K562 (cell line): ENCODE measurements at regions not wholly inside any gene's neighbourhood (a gene's known extent, or its start where the extent isn't known, plus 50 kb on each side); places are given as distances from the start of the nearest gene placed in this dataset.

Experiments
- ATAC-seq: fragments of 200-7000 bp; cut with Tn5 transposase; 3 replicates; pipeline ENCODE4 v1.9.1; 2020; ENCODE audit warnings: moderate library complexity
- BruUV-seq: library from RNA; stranded (reverse); fragments of 400-500 nt; replicated peaks from 2 replicates; lab custom pipeline; 2021; lab: Mats Ljungman, UMichigan
- CTCF ChIA-PET: fragments of 300-600 bp; formaldehyde crosslinking; extraction: SDS; loops from one replicate; lab custom pipeline; 2021; ENCODE audit warnings: low intra/inter-chr PET ratio; lab: Yijun Ruan, JAX
- POLR2A ChIA-PET: fragments of 300-600, 350-650 bp; sonication (Branson Sonifier 250); formaldehyde crosslinking; extraction: SDS; loops from one replicate; lab custom pipeline; 2021; ENCODE audit warnings: antibody characterized with exemption, inconsistent platforms; lab: Yijun Ruan, JAX
- DNase-seq, 4 experiments: peaks; one replicate each; pipeline versions ENCODE4 v3.0.0 to v3.0.0-alpha.2; 2011 to 2018; ENCODE audit warnings: low spot score in 3 of 4, mixed read lengths in 3 of 4; ENCODE audit errors: extremely low read depth in 1 of 4
- FAIRE-seq: peaks from 2 replicates; lab custom pipeline; 2011; peaks lifted over from hg19 to GRCh38; lab: Jason Lieb, UNC
- H2AFZ ChIP-seq: 2 replicates; pipeline ENCODE4 v1.6.0; 2011; ENCODE audit warnings: low read depth, low read length, control low read depth, inconsistent platforms
- H3K27ac ChIP-seq: fragments of 200-600 bp; 3 replicates; pipeline ENCODE4 v1.8.0; 2011; ENCODE audit warnings: low read depth, mild to moderate bottlenecking, control low read depth, inconsistent platforms, low read length, moderate library complexity, mixed read lengths; ENCODE audit errors: extremely low read depth
- H3K27me3 ChIP-seq, 2 experiments: fragments of 300-600 bp in 1 of 2; 2 replicates in 1 of 2; 3 replicates in 1 of 2; pipeline versions ENCODE4 v1.6.0 to v1.8.0; 2011; ENCODE audit warnings: inconsistent platforms in 2 of 2, low read length in 2 of 2, mild to moderate bottlenecking in 1 of 2, mixed read lengths in 1 of 2, moderate library complexity in 1 of 2; ENCODE audit not compliant: control insufficient read depth in 2 of 2, insufficient read depth in 2 of 2
- H3K36me3 ChIP-seq: fragments of 300-600 bp; 3 replicates; pipeline ENCODE4 v1.8.0; 2011; ENCODE audit warnings: mild to moderate bottlenecking, low read length, inconsistent platforms; ENCODE audit not compliant: control insufficient read depth, insufficient read depth
- H3K4me1 ChIP-seq, 2 experiments: fragments of 200-600 bp in 1 of 2; replicated peaks in 1 of 2; 2 replicates in 1 of 2; 3 replicates in 1 of 2; pipeline versions ENCODE4 v1.5.1 to v1.8.0; 2011; ENCODE audit warnings: inconsistent platforms in 2 of 2, low read length in 2 of 2, mild to moderate bottlenecking in 1 of 2, mixed read lengths in 1 of 2, moderate library complexity in 1 of 2; ENCODE audit not compliant: control insufficient read depth in 2 of 2, insufficient read depth in 2 of 2
- H3K4me2 ChIP-seq: 2 replicates; pipeline ENCODE4 v1.6.1; 2011; ENCODE audit warnings: low read length, control low read depth, inconsistent platforms, mixed read lengths; ENCODE audit not compliant: insufficient read depth
- H3K4me3 ChIP-seq: fragments of 200-600 bp; sonication (generic), shearing (Covaris generic); 2 replicates; pipeline ENCODE4 v1.5.1; 2016; ENCODE audit warnings: control low read depth, inconsistent platforms
- H3K79me2 ChIP-seq: fragments of 200-600 bp; 3 replicates; pipeline ENCODE4 v1.8.0; 2011; ENCODE audit warnings: low read length, inconsistent platforms; ENCODE audit not compliant: control insufficient read depth, insufficient read depth
- H3K9ac ChIP-seq, 2 experiments: 2 replicates each; pipeline versions ENCODE4 v1.6.0 to v1.6.1; 2011; ENCODE audit warnings: low read depth in 2 of 2, low read length in 2 of 2, control low read depth in 1 of 2, inconsistent platforms in 1 of 2, mild to moderate bottlenecking in 1 of 2, mixed read lengths in 1 of 2; ENCODE audit not compliant: insufficient read depth in 1 of 2
- H3K9me1 ChIP-seq: one replicate; pipeline ENCODE4 v1.6.0; 2011; ENCODE audit warnings: inconsistent platforms, mild to moderate bottlenecking, low read length, moderate library complexity; ENCODE audit not compliant: control insufficient read depth, insufficient read depth
- H3K9me3 ChIP-seq: replicated peaks from 2 replicates; pipeline ENCODE4 v1.5.1; 2011; ENCODE audit warnings: low read depth, low read length, inconsistent platforms; ENCODE audit not compliant: control insufficient read depth, insufficient read depth
- H4K20me1 ChIP-seq: replicated peaks from 2 replicates; pipeline ENCODE4 v1.6.1; 2011; ENCODE audit warnings: low read length, inconsistent platforms, mixed read lengths; ENCODE audit not compliant: control insufficient read depth, insufficient read depth
- DACH1 ChIP-seq: fragments of 450-650 bp; IDR thresholded peaks from 2 replicates; pipeline ENCODE4 v1.6.1; 2018; ENCODE audit not compliant: partially characterized antibody
- RBM39 ChIP-seq: fragments of 200-400 bp; formaldehyde crosslinking; optimal IDR thresholded peaks from 2 replicates; pipeline ENCODE3; 2018; ENCODE audit warnings: low read depth, low read length
- SRSF1 ChIP-seq: fragments of 200-400 bp; formaldehyde crosslinking; IDR thresholded peaks from 2 replicates; pipeline ENCODE4 v1.6.1; 2017; ENCODE audit warnings: mild to moderate bottlenecking, low read depth, low read length, moderate library complexity
- ZNF175 ChIP-seq: fragments of 200-800 bp; sonication (Bioruptor generic); IDR thresholded peaks from 2 replicates; pipeline ENCODE4 v1.6.1; 2016; ENCODE audit warnings: low read depth, mild to moderate bottlenecking, missing genetic modification characterization, missing compliant biosample characterization
- WGBS: fragments of 100-300 bp; shearing (Covaris generic); methylation state at CpG from one replicate; pipeline ENCODE4 v1.1.6; 2016; ENCODE audit warnings: low coverage, mixed read lengths; ENCODE audit not compliant: insufficient coverage; ENCODE audit errors: missing lambda C conversion rate; 5-methylcytosine and 5-hydroxymethylcytosine counted together
- in situ Hi-C: fragments of 300-500 bp; cut with MboI; formaldehyde crosslinking; loops from 4 replicates; pipeline ENCODE4 v1.15.0; 2018; ENCODE audit warnings: inconsistent platforms, mixed read lengths
- intact Hi-C: fragments of 100-400 bp; cut with micrococcal nuclease; formaldehyde crosslinking; loops from 2 replicates; pipeline ENCODE4 v1.14.2; 2022

DNA sequence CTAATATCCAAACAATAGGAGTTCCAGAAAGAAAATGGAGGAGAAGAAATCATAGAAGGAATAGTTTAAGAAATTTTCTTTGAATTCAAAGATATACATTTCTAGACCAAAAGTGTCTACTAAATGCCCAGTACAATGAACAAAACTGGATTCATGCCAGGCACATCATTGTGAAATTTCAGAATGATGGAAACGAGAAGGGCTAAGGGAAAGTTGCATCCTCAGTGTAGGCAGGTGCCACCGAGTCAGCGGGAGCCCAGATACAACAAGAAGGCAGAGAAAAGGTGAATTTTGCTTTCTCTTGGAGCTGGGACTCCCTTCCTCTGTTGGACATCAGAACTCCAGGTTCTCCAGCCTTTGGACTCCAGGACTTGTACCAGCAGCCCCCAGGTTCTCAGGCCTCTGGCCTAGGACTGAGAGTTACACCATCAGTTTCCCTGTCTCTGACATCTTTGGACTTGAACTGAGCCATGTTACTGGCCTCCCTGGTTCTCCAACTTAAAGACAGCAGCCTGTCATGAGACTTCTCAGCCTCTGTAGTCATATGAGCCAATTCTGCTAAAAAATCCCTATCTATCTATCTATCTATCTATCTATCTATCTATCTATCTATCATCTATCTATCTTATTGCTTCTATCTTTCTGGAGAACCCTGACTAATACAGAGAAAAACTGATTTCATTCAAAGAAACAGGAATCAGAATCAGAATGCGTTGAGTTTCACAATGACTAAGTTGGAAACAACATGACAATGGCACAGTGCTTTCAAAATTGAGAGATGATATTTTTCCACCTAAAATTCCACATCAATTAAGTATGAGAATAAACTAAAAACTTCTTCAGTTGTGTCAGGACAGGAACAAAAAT is 207.7 kb downstream of the FAM43A start:
- in situ Hi-C loops = no loop called here
- Histone ChIP-seq H3K9ac (no peak overlapping the region), H3K9me3 (no peaks in the 10 kb centered on the region), H3K4me2 (no peak overlapping the region), H3K79me2 (no peaks in the 10 kb centered on the region), H4K20me1 (no peaks in the 10 kb centered on the region), H3K27ac (no peak overlapping the region), H3K27me3 (no peaks in the 10 kb centered on the region), H3K9me1 (no peaks in the 10 kb centered on the region)
- ChIA-PET CTCF (no interaction called here), POLR2A (no interaction called here)
- no TSS peak for BruUV-seq
- intact Hi-C loops = no loop called here
- no peak for DNase-seq
- WGBS = 5% methylated on average over 4 of the region's 4 CpGs
- no peak for TF ChIP-seq SRSF1
- TF ChIP-seq DACH1 = peak; percentile 51
- TF ChIP-seq, all 486 proteins: peak for 1
- ATAC-seq (no peak), FAIRE-seq (no peak)
- Histone ChIP-seq H3K4me3 (no peak overlapping the region), H3K36me3 (no peaks in the 10 kb centered on the region), H3K4me1 (no peaks in the 10 kb centered on the region), H2AFZ (no peak overlapping the region)

DNA sequence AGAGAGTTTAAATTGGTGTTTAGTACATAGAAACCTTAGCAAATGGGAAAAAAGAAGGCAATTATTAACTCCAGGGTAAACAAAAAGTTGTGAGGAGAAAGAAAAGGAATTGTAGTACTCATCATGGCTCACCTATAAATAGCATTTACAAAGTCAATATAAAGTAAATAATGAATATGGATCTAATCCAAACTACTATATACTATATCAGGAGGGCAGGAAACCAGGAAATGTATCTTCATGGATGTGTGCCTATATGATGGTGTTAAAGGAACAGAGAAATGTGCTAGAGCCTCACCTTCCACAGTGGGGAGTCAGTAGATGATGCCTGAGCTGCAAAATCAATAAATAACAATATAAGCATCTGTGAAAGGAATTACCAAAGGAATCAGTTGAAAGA is 208.9 kb downstream of the FAM43A start:
- Histone ChIP-seq H3K9ac (no peak overlapping the region), H2AFZ (no peak overlapping the region), H3K27ac (no peak overlapping the region), H3K36me3 (no peaks in the 10 kb centered on the region), H3K9me1 (no peaks in the 10 kb centered on the region), H3K4me3 (no peak overlapping the region), H4K20me1 (no peaks in the 10 kb centered on the region), H3K9me3 (no peaks in the 10 kb centered on the region), H3K4me1 (no peaks in the 10 kb centered on the region), H3K79me2 (no peaks in the 10 kb centered on the region), H3K4me2 (no peak overlapping the region), H3K27me3 (no peaks in the 10 kb centered on the region)
- ChIA-PET CTCF (no interaction called here), POLR2A (interaction anchor here (0.6 kb wide), 1 partner anchor 115 kb away, joined by 3 read pairs; no protein-coding TSS in a partner anchor)
- no TSS peak for BruUV-seq
- FAIRE-seq (no peak), ATAC-seq (no peak), DNase-seq (no peak)
- in situ Hi-C loops = no loop called here
- TF ChIP-seq RBM39 (no peak), ZNF175 (no peak)
- intact Hi-C loops = no loop called here
